ENCODE measurements at regions not wholly inside any gene's neighbourhood (a gene's known extent, or its start where the extent isn't known, plus 50 kb on each side); places are given as distances from the start of the nearest gene placed in this dataset.

DNA sequence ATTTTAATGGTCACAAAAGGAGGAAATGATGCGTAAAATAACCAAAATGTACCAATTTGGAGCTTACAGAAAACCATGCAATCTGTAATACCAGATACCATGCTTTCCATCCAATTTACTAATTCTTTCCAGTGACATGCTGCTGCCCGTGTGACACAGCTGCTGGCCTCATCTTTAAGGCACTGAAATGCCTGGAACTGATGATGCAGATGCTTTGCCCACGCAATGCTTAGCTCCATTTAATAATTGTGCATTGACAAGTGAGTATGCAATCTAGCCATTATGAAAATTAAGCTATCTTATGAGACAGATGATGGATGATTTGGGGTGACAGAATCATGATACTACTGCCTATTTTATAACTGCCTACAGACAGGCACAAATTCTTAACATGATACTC is 169.2 kb upstream of the CTNND2 start:
- TF ChIP-seq, protein P1, sequence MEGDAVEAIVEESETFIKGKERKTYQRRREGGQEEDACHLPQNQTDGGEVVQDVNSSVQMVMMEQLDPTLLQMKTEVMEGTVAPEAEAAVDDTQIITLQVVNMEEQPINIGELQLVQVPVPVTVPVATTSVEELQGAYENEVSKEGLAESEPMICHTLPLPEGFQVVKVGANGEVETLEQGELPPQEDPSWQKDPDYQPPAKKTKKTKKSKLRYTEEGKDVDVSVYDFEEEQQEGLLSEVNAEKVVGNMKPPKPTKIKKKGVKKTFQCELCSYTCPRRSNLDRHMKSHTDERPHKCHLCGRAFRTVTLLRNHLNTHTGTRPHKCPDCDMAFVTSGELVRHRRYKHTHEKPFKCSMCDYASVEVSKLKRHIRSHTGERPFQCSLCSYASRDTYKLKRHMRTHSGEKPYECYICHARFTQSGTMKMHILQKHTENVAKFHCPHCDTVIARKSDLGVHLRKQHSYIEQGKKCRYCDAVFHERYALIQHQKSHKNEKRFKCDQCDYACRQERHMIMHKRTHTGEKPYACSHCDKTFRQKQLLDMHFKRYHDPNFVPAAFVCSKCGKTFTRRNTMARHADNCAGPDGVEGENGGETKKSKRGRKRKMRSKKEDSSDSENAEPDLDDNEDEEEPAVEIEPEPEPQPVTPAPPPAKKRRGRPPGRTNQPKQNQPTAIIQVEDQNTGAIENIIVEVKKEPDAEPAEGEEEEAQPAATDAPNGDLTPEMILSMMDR (IDR thresholded peaks at IDR 0.05; ENCODE audit: low read depth, low read length) = no peak
- TF ChIP-seq, protein P2, sequence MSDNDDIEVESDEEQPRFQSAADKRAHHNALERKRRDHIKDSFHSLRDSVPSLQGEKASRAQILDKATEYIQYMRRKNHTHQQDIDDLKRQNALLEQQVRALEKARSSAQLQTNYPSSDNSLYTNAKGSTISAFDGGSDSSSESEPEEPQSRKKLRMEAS (IDR thresholded peaks at IDR 0.05; ENCODE audit: low read depth, low read length) = no peak
- TF ChIP-seq POLR2A (IDR thresholded peaks at IDR 0.05; ENCODE audit: extremely low read depth, insufficient read length) = no peak
